ENCODE measurements at regions not wholly inside any gene's neighbourhood (a gene's known extent, or its start where the extent isn't known, plus 50 kb on each side); places are given as distances from the start of the nearest gene placed in this dataset.

- no peak for DNase-seq (ENCODE audit: low read depth)
These were observed 240.2 kb downstream of the ENGASE start for GRCh38 chr17:79314617-79315357.

DNA sequence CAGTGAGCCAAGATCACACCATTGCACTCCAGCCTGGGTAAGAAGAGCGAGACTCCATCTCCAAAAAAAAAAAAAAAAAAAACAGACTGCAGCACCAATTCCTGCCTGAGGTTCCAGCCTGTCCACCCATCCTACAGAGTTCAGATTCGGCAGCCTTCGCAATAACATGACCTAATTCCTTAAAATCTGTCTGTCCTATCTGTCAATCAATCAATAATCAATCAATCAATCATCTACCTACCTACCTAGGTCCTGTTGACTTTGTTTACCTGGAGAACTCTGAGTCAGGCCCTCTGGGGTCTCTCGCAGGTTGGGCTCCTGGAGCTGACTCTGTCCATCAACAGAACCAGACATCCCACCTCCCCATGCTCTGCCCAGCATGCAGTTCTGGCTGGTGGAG, 236.7 kb downstream of the ENGASE start:
- no peak for DNase-seq (ENCODE audit: low read depth)

GRCh38 chr17:79306424-79307318, 232.0 kb downstream of the ENGASE start:
- no peak for DNase-seq (ENCODE audit: low read depth)

DNA sequence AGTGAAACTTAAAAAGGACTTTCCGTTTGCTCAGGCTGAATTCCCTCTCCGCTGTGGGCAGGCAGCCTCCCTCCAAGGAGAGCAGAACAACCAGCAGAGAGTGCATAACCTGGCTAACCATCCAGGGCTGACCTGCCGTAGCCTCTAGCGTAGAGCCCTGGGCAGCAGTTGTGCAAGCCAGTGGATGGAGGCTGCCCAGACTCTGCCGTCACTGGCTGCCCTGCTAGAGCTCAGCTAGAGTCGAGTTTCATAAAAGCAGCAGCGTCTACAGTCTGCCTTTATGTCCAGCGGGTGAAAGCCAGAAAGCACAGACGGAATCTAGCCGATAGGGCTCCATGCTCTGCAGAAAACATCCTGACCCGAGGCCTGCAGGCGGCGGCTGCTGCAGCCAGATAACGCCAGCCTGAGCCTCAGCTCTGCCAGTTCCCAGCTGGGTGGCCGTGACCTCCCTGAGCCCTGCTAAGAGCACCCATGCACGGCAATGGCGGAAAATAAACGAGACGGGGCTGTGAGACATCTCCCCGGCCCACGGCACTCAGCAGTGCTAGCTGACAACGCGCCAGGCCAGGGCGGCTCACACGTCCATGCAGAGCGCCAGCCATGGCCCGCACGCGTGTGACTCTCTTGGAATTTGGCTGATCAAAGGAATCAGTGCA, 231.3 kb downstream of the ENGASE start:
- DNase-seq (ENCODE audit: low read depth) = no peak

DNA sequence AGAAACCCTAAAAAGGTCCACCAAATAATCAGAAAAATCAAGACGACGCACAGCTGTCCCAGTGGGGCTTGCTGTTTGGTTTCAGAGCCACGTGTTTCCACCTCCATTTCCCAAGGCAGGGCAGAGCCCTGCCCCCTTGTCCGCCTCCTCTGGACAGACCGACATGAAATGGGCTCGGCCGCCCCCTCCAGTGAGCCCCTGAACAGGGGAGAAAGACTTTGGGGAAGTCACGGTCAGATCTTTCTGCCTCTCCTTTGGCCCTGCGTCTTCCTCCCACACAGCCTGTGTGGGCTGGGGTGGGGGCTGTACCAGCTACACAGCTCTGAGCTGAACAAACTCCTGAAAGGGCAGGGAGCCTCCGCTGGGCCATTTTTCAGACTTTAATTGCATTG, 230.7 kb downstream of the ENGASE start:
- DNase-seq (ENCODE audit: low read depth) = no peak

DNA sequence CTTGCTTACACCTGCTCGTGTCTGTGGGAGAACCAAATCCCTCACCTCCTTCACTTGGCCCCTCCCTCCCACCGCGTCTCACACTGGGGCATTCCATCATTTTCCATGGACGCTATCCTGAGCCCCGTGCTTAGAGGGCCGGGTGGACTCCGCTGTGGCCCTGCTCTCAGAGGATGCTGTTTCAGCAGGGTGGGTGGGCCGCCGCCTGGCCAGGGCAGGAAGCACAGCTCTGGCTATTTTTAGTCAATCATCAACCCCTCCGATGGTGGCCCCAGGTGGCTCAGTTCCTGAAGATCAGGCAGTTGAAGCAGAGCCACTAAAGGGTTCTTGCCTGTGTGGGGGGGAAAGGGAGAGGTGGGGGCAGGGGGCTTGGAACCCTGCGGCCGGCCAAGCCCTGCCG, 230.3 kb downstream of the ENGASE start:
- DNase-seq (ENCODE audit: low read depth) = no peak

GRCh38 chr17:79303641-79304205, 229.1 kb downstream of the ENGASE start:
- DNase-seq (ENCODE audit: low read depth) = no peak

GRCh38 chr17:79301469-79301868, 226.8 kb downstream of the ENGASE start:
- DNase-seq (ENCODE audit: low read depth) = no peak

- DNase-seq (ENCODE audit: low read depth) = no peak
These were observed 224.7 kb downstream of the ENGASE start for GRCh38 chr17:79299349-79299748.

- no peak for DNase-seq (ENCODE audit: low read depth)
These were observed 224.2 kb downstream of the ENGASE start for GRCh38 chr17:79298799-79299198.

DNA sequence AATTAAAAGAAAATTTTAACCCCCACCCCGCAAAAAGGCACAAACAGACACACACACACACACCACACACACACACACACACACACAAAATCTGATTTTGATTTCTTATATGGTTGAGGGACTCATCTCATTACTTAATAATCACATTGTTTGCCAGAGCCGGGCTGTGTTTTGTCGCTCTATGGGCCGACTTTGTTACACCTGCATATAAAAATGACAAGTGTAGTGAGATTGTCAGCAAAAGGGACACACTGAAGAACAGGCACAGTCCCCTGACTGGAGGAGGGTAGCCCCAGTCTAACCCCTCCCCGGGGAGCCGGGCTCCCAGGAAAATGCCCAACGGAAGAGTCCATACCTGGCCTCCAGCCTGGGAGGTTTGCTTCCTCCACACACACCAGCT, 221.6 kb downstream of the ENGASE start:
- DNase-seq (ENCODE audit: low read depth) = no peak

DNA sequence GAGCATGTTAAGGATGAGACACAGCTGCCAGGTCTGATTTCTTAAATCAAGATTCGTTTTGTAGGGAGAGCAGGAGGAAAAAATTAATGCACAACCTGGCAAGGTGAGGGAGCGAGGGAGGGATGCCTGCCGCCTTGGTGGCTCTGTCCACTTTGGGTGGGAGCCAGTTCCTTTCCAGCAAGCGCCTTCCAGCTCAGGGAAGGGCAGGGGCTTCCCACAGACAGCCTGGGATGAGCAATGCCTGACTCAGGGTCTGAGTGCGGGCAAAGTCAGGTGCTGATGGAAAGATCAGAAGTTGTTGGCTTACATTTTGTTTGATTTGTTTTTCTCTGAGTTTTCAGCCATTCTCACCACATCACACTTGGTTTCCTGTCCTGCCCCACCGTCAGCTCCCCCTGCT, 220.7 kb downstream of the ENGASE start:
- no peak for DNase-seq (ENCODE audit: low read depth)

DNA sequence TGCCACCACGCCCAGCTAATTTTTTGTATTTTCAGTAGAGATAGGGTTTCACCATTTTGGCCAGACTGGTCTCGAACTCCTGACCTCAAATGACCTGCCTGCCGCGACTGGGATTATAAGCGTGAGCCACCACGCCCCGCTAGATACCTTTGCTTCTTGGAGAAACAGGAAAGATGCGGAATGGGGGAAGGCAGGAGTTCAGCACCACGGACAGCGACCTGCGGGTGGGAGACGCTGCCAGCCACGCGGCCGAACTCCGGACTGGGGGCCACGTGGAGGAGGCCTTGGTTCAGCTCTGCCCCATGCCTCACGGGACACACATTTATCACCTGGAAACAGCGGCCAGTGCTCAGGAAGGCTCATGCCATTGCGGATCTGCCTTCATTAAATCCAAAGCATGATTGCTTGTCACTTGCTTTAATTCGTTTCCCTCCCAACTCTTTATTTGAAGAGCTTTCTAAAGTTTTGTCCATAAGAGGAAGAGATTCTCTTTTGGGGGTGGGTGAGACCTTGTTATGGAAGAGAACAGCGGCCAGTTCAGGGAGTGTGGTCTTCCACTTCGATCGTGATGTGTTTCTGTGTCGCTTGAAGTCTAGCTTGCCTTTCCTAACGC, 219.9 kb downstream of the ENGASE start:
- peak; percentile 3 for DNase-seq (ENCODE audit: low read depth)

DNA sequence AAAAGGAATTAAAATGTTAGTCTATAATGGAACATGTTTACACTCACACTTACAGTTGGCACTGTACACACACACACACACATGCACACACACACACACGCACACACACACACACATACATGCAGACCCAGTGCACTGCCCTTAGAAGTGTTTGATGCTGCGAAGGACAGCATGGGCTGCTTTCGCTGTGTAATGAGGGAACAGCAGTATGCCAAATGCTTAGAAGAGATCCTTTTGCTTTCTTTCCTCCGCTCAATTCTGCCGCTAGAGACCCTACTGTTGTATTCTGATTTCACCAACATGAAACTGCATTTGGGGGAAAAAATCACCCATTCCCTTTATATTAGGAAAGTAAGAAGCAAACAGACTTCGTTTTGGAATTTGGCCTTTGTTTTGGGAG, 217.9 kb downstream of the ENGASE start:
- DNase-seq (ENCODE audit: low read depth) = no peak

- no peak for DNase-seq (ENCODE audit: low read depth)
These were observed 216.8 kb downstream of the ENGASE start for GRCh38 chr17:79291391-79291790.

GRCh38 chr17:79290726-79291125, 216.1 kb downstream of the ENGASE start:
- no peak for DNase-seq (ENCODE audit: low read depth)

- no peak for DNase-seq (ENCODE audit: low read depth)
These were observed 214.3 kb downstream of the ENGASE start for GRCh38 chr17:79288950-79289349.

- no peak for DNase-seq (ENCODE audit: low read depth)
These were observed 211.8 kb downstream of the ENGASE start for GRCh38 chr17:79286440-79286839.

- DNase-seq (ENCODE audit: low read depth) = no peak
These were observed 211.3 kb downstream of the ENGASE start for GRCh38 chr17:79285973-79286372.

GRCh38 chr17:79282294-79282693, 207.7 kb downstream of the ENGASE start:
- DNase-seq (ENCODE audit: low read depth) = no peak

GRCh38 chr17:79281803-79282202, 207.2 kb downstream of the ENGASE start:
- DNase-seq (ENCODE audit: low read depth) = no peak

Data from activated T-helper 1 cell treated with Interleukin-2 at 50 U/mL for 16 hours (primary cell).